DND-41 (cell line): ENCODE measurements at regions not wholly inside any gene's neighbourhood (a gene's known extent, or its start where the extent isn't known, plus 50 kb on each side); places are given as distances from the start of the nearest gene placed in this dataset.

Experiments
- ATAC-seq: fragments of 200-7000 bp; cut with Tn5 transposase; 3 replicates; pipeline ENCODE4 v1.9.1; 2021; ENCODE audit warnings: low read depth; ENCODE audit not compliant: insufficient read depth
- DNase-seq: peaks from one replicate; pipeline ENCODE4 v3.0.0-alpha.2; 2020
- H2AFZ ChIP-seq: 2 replicates; pipeline ENCODE4 v1.6.0; 2012; ENCODE audit warnings: low read depth, low read length
- H3K27ac ChIP-seq: 2 replicates; pipeline ENCODE4 v1.5.1; 2012; ENCODE audit warnings: low read length, inconsistent platforms
- H3K27me3 ChIP-seq: fragments of 200-600 bp; sonication (generic); 2 replicates; pipeline ENCODE4 v1.6.0; 2012; ENCODE audit warnings: low read length, mild to moderate bottlenecking, inconsistent platforms; ENCODE audit not compliant: insufficient read depth, poor library complexity
- H3K36me3 ChIP-seq: 2 replicates; pipeline ENCODE4 v1.5.1; 2012; ENCODE audit warnings: low read length, inconsistent platforms; ENCODE audit not compliant: insufficient read depth
- H3K4me1 ChIP-seq: 2 replicates; pipeline ENCODE4 v1.5.1; 2012; ENCODE audit warnings: mild to moderate bottlenecking, low read length; ENCODE audit not compliant: insufficient read depth
- H3K4me2 ChIP-seq: 2 replicates; pipeline ENCODE4 v1.6.0; 2012; ENCODE audit warnings: mild to moderate bottlenecking, moderate library complexity, low read length, inconsistent platforms; ENCODE audit not compliant: insufficient read depth
- H3K4me3 ChIP-seq, 2 experiments: fragments of 200-600 bp in 1 of 2; shearing (Covaris generic) in 1 of 2; 2 replicates each; pipeline ENCODE4 v1.5.1; 2012 to 2016; ENCODE audit warnings: inconsistent platforms in 2 of 2, low read length in 2 of 2, mild to moderate bottlenecking in 2 of 2, low read depth in 1 of 2, moderate library complexity in 1 of 2
- H3K79me2 ChIP-seq: 2 replicates; pipeline ENCODE4 v1.6.0; 2012; ENCODE audit warnings: low read length, inconsistent platforms; ENCODE audit not compliant: insufficient read depth
- H3K9ac ChIP-seq: 2 replicates; pipeline ENCODE4 v1.6.0; 2012; ENCODE audit warnings: low read depth, mild to moderate bottlenecking, inconsistent platforms, low read length, moderate library complexity
- H3K9me3 ChIP-seq: 2 replicates; pipeline ENCODE4 v1.5.1; 2012; ENCODE audit warnings: low read length, moderate library complexity, mild to moderate bottlenecking, inconsistent platforms; ENCODE audit not compliant: insufficient read depth, severe bottlenecking
- H4K20me1 ChIP-seq: 2 replicates; pipeline ENCODE4 v1.6.0; 2012; ENCODE audit warnings: low read length; ENCODE audit not compliant: insufficient read depth
- EZH2 ChIP-seq: IDR thresholded peaks from 3 replicates; pipeline ENCODE4 v1.6.1; 2012; ENCODE audit warnings: borderline replicate concordance, low read depth, mild to moderate bottlenecking, moderate library complexity, low read length, inconsistent platforms; ENCODE audit not compliant: severe bottlenecking
- TF ChIP-seq, protein P1 (sequence below): IDR thresholded peaks from 2 replicates; pipeline ENCODE4 v1.5.1; 2012; ENCODE audit warnings: borderline replicate concordance, low read length, moderate library complexity, mild to moderate bottlenecking; ENCODE audit not compliant: poor library complexity, severe bottlenecking; ENCODE audit errors: extremely low read depth

DNA sequence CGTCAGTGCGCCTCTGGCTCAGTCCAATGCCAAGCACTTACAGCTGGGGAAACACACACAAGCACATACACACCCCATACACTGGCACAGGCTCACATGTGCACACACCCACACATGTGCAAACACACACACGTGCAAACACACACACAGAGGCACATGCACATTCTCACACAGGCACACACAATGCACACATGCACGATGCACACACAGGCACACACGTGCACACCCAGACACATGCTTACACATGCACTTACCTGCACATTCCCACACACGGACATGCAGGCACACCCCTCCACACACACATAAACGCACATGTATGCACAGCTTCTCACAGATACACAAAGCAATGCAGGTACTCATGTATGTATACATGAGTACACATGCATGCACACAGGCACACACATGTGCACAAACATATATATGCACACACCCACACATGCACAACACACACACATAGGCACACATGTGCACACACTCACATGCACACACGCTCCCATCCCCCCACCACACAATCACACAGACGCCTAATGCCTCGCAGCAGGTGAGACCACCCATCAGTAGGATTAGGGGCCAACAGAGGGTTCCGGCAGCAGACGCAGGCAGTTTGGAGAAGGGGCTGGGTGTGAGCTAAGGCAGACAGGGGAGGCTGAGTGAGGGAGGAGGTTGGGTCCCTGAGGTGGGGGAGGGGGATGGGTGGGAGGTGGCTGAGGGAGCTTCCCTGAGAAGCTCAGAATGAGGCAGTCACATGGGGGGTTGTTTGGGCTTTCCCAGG lies 71.2 kb upstream of the SLCO4A1 start:
- Histone ChIP-seq H3K4me2 (no peak overlapping the region), H2AFZ (no peak overlapping the region), H3K4me1 (peaks cover 12% of the 10 kb centered on the region), H3K9me3 (no peaks in the 10 kb centered on the region), H3K4me3 (no peak overlapping the region), H3K27ac (no peak overlapping the region), H3K79me2 (no peaks in the 10 kb centered on the region), H3K9ac (no peak overlapping the region), H4K20me1 (peaks cover 5% of the 10 kb centered on the region; the same call in 1 of the 2 replicates), H3K36me3 (no peaks in the 10 kb centered on the region), H3K27me3 (no peaks in the 10 kb centered on the region)
- DNase-seq: no peak
- peak; percentile 46 for ATAC-seq
- TF ChIP-seq EZH2: no peak
- TF ChIP-seq, protein P1, sequence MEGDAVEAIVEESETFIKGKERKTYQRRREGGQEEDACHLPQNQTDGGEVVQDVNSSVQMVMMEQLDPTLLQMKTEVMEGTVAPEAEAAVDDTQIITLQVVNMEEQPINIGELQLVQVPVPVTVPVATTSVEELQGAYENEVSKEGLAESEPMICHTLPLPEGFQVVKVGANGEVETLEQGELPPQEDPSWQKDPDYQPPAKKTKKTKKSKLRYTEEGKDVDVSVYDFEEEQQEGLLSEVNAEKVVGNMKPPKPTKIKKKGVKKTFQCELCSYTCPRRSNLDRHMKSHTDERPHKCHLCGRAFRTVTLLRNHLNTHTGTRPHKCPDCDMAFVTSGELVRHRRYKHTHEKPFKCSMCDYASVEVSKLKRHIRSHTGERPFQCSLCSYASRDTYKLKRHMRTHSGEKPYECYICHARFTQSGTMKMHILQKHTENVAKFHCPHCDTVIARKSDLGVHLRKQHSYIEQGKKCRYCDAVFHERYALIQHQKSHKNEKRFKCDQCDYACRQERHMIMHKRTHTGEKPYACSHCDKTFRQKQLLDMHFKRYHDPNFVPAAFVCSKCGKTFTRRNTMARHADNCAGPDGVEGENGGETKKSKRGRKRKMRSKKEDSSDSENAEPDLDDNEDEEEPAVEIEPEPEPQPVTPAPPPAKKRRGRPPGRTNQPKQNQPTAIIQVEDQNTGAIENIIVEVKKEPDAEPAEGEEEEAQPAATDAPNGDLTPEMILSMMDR: no peak

DNA sequence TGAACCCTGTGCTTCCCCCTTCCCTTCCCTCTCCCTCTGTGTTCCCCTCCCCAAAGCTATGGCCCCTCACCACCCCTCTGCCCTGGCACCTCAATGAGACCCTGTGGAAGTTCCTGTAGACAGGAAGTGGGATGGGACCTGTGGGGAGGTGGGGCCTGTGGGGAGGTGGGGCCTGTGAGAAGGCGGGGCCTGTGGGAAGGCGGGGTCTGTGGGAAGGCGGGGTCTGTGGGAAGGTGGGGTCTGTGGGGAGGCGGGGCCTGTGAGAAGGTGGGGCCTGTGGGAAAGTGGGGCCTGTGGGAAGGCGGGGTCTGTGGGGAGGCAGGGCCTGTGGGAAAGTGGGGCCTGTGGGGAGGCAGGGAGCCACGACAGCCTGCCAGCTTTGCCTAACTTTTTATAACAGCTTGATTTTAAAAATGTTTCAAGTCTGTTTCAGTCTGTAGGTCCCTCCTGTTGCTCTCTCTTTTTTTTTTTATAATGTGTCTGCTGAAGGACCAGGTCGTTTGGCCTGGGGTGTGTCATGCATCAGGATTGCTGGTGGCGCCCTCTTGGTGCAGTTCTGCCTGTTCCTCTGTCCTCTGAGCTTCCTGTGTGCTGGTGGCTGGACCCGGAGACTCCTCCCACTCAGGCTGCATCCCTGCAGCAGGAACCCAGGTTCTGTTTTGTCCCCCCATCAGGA lies 70.5 kb upstream of the SLCO4A1 start:
- H3K4me2 ChIP-seq: peak overlapping the region; percentile 34; the same call in 1 of the 2 replicates
- no peak for TF ChIP-seq EZH2
- TF ChIP-seq, protein P1: peak; percentile 66
- peak; percentile 62 for DNase-seq

DNA sequence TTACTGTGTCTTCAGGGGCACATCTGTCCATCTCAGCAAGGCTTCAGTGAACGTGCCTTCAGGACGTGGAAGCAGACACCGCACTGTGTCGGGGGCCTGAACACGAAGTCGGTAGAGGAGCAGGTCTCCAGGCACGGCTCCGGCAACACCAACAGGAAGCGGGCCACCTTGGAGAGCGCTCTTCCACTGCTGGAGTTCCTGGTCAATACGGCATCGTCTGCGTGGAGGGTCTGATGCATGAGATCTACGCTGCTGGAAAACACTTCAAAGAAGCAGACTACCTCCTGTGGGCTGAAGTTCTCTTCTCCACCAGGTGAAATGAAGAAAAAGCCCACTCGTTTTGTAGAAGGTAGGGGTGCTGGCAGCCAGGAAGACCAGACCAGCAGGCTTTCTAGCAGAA lies 69.3 kb upstream of the SLCO4A1 start:
- Histone ChIP-seq H3K4me3 (no peak overlapping the region), H3K9me3 (no peaks in the 10 kb centered on the region), H2AFZ (no peak overlapping the region), H4K20me1 (peaks cover 6% of the 10 kb centered on the region; the same call in 1 of the 2 replicates), H3K36me3 (no peaks in the 10 kb centered on the region), H3K4me2 (no peak overlapping the region), H3K27ac (no peak overlapping the region), H3K27me3 (no peaks in the 10 kb centered on the region), H3K9ac (no peak overlapping the region), H3K4me1 (peaks cover 12% of the 10 kb centered on the region), H3K79me2 (no peaks in the 10 kb centered on the region)
- ATAC-seq (no peak), DNase-seq (no peak)
- TF ChIP-seq, protein P1: no peak
- TF ChIP-seq EZH2: no peak

More for the DNA sequence above, 70.5 kb upstream of the SLCO4A1 start:
- H4K20me1 ChIP-seq: peaks cover 6% of the 10 kb centered on the region; the same call in 1 of the 2 replicates
- no peak overlapping the region for H3K9ac ChIP-seq
- H3K4me3 ChIP-seq: no peak overlapping the region
- no peaks in the 10 kb centered on the region for H3K9me3 ChIP-seq
- no peaks in the 10 kb centered on the region for H3K27me3 ChIP-seq
- no peaks in the 10 kb centered on the region for H3K36me3 ChIP-seq
- no peaks in the 10 kb centered on the region for H3K79me2 ChIP-seq
- peaks cover 12% of the 10 kb centered on the region for H3K4me1 ChIP-seq
- ATAC-seq: peak; percentile 78
- no peak overlapping the region for H2AFZ ChIP-seq
- H3K27ac ChIP-seq: no peak overlapping the region
